Tibial artery (tissue), 4 donors: ENCODE measurements at regions not wholly inside any gene's neighbourhood (a gene's known extent, or its start where the extent isn't known, plus 50 kb on each side); places are given as distances from the start of the nearest gene placed in this dataset.

ENCODE experiments used
- DNase-seq, 2 donors: peaks; one replicate each; pipeline ENCODE4 v3.0.0-alpha.2; 2019
- H3K27ac ChIP-seq, 2 donors: fragments of 200-600 bp; sonication (generic) in 1 of 2; 1 replicate in 1 of 2; 2 replicates in 1 of 2; pipeline ENCODE4 v1.5.1; 2018 to 2019; ENCODE audit warnings: mild to moderate bottlenecking in 1 of 2
- H3K27me3 ChIP-seq, 2 donors: fragments of 200-600 bp; sonication (generic) in 1 of 2; one replicate each; pipeline versions ENCODE4 v1.5.1 to v1.6.0; 2016 to 2019
- H3K36me3 ChIP-seq, 3 donors: fragments of 200-600 bp; sonication (generic) in 2 of 3; one replicate each; pipeline ENCODE4 v1.5.1; 2016 to 2019; ENCODE audit warnings: mild to moderate bottlenecking in 2 of 3
- H3K4me1 ChIP-seq, 4 donors: fragments of 200-600 bp; sonication (generic) in 2 of 4; 1 replicate in 3 of 4; 2 replicates in 1 of 4; pipeline ENCODE4 v1.5.1; 2016 to 2019
- H3K4me3 ChIP-seq, 2 donors: fragments of 200-600 bp; sonication (generic) in 1 of 2; 1 replicate in 1 of 2; 2 replicates in 1 of 2; pipeline ENCODE4 v1.5.1; 2018 to 2019; ENCODE audit warnings: mild to moderate bottlenecking in 2 of 2
- H3K9me3 ChIP-seq, 3 donors: fragments of 200-600 bp; sonication (generic) in 1 of 3; one replicate each; pipeline ENCODE4 v1.5.1; 2016 to 2019
- intact Hi-C: fragments of 100-400 bp; cut with DNase I; formaldehyde crosslinking; loops from one replicate; pipeline ENCODE4 v1.15.0; 2023; ENCODE audit warnings: low total_unique reads
- TF ChIP-seq, protein P1 (sequence below), 2 experiments: fragments of 200-600 bp in 1 of 2; fragments of 450-650 bp in 1 of 2; IDR thresholded peaks; one replicate each; pipeline ENCODE4 v1.5.1; 2017 to 2019; ENCODE audit warnings: antibody characterized with exemption in 2 of 2, mild to moderate bottlenecking in 1 of 2, moderate library complexity in 1 of 2

DNA sequence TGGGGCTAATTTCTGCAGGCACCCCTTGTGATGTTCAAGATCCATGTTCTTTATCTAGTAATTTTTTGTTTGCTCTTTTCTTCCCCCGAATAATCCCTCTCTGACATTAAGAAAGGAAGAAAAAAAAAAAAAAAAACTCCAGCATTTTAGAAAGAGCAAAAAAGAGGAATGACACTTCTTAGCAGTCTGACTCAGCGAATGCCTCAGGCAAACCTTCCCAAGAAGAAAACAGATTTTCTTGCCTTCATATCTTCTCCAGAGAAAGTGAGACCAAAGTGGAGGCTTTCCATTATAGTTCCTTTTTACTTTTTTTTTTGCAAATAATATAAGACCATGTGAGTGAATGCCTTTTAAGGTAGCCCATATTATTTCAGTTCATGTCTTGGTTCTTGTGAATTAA is 479.0 kb upstream of the SYT1 start:
- no peaks in the 10 kb centered on the region for H3K9me3 ChIP-seq
- no peaks in the 10 kb centered on the region for H3K27me3 ChIP-seq
- intact Hi-C loops = no loop called here
- no peak overlapping the region for H3K27ac ChIP-seq
- H3K4me3 ChIP-seq = no peak overlapping the region
- no peaks in the 10 kb centered on the region for H3K4me1 ChIP-seq
- no peak for DNase-seq
- TF ChIP-seq, protein P1, sequence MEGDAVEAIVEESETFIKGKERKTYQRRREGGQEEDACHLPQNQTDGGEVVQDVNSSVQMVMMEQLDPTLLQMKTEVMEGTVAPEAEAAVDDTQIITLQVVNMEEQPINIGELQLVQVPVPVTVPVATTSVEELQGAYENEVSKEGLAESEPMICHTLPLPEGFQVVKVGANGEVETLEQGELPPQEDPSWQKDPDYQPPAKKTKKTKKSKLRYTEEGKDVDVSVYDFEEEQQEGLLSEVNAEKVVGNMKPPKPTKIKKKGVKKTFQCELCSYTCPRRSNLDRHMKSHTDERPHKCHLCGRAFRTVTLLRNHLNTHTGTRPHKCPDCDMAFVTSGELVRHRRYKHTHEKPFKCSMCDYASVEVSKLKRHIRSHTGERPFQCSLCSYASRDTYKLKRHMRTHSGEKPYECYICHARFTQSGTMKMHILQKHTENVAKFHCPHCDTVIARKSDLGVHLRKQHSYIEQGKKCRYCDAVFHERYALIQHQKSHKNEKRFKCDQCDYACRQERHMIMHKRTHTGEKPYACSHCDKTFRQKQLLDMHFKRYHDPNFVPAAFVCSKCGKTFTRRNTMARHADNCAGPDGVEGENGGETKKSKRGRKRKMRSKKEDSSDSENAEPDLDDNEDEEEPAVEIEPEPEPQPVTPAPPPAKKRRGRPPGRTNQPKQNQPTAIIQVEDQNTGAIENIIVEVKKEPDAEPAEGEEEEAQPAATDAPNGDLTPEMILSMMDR (IDR thresholded peaks at IDR 0.05) = no peak
- no peaks in the 10 kb centered on the region for H3K36me3 ChIP-seq

DNA sequence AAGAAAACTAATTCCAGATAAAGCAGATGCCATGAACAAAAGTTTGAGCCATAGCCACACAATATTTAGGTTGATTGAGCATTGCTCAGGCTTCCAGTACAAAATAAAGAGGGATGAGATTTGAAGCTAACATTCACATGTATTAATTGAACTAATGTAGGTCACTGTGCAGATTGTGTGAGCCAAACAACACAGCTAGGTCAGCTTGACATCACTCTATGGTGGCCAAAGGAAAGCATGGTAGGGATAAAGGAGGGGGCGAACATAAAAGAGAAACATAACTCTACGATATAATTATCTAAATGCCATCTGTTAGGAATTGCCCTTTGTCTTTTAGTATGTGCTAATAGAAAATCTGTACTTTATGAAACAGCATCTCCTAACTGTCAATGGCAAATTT is 477.7 kb upstream of the SYT1 start:
- no peaks in the 10 kb centered on the region for H3K4me1 ChIP-seq
- TF ChIP-seq, protein P1 (IDR thresholded peaks at IDR 0.05) = no peak
- H3K27ac ChIP-seq = no peak overlapping the region
- no peaks in the 10 kb centered on the region for H3K36me3 ChIP-seq
- H3K9me3 ChIP-seq = no peaks in the 10 kb centered on the region
- no peak for DNase-seq
- no peak overlapping the region for H3K4me3 ChIP-seq
- no peaks in the 10 kb centered on the region for H3K27me3 ChIP-seq
- intact Hi-C loops = no loop called here

DNA sequence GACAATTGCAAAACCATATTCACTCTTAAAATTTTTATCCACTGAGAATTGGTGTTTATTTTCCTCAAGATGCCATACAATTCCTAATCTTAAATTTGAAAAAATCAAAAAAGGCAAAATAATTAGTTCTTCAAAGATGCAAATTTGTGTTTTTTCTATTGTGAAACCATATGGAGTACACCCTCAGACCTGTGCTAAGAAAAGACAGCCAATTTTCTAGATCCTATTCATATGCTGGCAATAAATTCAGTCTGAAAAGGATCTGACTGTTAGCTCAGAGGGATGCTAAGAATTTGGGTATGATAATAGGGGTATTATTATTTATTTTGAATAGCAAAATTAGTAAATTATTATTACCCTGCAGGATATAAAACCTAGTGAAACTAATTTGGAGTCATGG is 476.9 kb upstream of the SYT1 start:
- Histone ChIP-seq H3K4me1 (no peaks in the 10 kb centered on the region), H3K4me3 (no peak overlapping the region), H3K27ac (no peak overlapping the region), H3K27me3 (no peaks in the 10 kb centered on the region), H3K36me3 (no peaks in the 10 kb centered on the region), H3K9me3 (no peaks in the 10 kb centered on the region)
- TF ChIP-seq, protein P1 (IDR thresholded peaks at IDR 0.05) = no peak
- no peak for DNase-seq
- intact Hi-C loops = no loop called here

DNA sequence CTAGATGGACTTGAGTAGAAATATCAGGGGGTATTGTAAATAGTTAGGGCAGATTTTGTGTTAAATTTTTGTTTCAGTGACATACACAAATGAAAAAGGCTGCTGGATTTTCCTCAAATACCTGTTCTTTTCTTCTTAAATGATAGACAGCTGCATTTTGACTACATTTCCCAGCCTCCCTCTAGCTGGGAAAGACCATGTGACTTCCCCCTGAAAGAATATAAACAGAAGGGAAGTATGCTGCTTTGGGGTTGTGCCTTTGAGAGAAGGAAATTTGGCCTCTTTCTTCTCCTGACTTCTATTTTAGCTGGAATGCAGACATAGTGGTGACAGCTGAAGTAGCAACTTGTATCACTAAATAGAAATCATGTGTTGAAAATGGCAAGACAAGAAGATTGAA is 476.1 kb upstream of the SYT1 start:
- Histone ChIP-seq H3K4me3 (no peak overlapping the region), H3K4me1 (no peaks in the 10 kb centered on the region)
- intact Hi-C loops = no loop called here

DNA sequence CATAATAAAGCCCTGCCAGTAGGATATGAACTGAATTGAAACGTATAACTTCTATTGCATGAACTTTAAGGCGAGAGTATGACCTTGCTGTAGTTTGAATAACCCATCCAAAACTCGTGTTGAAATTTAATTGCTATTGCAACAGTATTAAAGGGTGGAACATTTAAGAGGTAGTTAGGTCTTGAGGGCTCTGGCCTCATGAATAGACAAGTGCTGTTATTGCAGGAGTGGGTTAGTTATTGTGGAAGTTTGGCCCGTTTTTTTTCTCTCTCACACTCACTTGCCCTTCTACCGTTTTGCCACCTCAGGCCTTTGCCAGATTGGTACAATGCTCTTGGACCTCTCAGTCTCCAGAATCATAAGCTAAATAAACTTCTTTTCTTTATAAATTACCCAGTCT is 473.7 kb upstream of the SYT1 start:
- H3K27ac ChIP-seq = no peak overlapping the region
- H3K9me3 ChIP-seq = no peaks in the 10 kb centered on the region
- H3K27me3 ChIP-seq = no peaks in the 10 kb centered on the region
- intact Hi-C loops = no loop called here
- TF ChIP-seq, protein P1 (IDR thresholded peaks at IDR 0.05) = no peak
- DNase-seq = no peak
- no peaks in the 10 kb centered on the region for H3K36me3 ChIP-seq
- no peak overlapping the region for H3K4me3 ChIP-seq
- no peaks in the 10 kb centered on the region for H3K4me1 ChIP-seq

More for the DNA sequence above, 476.1 kb upstream of the SYT1 start:
- TF ChIP-seq, protein P1 (IDR thresholded peaks at IDR 0.05) = no peak
- no peak for DNase-seq
- no peak overlapping the region for H3K27ac ChIP-seq
- H3K27me3 ChIP-seq = no peaks in the 10 kb centered on the region
- no peaks in the 10 kb centered on the region for H3K9me3 ChIP-seq
- no peaks in the 10 kb centered on the region for H3K36me3 ChIP-seq

DNA sequence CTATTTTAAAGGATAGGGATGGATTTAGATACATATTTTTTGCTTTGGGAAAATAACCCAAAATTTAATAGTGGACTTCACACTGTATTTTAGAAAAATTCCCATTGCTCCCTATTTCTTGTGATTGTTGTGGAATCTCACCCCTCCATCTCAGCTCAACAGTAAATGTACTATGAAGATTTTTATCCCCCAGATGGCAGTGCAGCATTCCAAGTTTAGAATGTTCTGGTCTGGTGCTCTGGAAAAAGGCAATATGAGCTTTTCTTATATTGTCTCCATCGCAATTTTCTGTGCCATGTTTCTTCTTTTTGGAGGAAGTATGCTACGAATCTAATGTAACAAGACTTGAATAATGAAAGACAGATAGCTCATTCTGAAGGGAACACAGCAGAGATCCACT is 471.7 kb upstream of the SYT1 start:
- TF ChIP-seq, protein P1 (IDR thresholded peaks at IDR 0.05) = no peak
- H3K27ac ChIP-seq = no peak overlapping the region
- no peaks in the 10 kb centered on the region for H3K27me3 ChIP-seq
- intact Hi-C loops = no loop called here
- H3K9me3 ChIP-seq = no peaks in the 10 kb centered on the region
- H3K4me1 ChIP-seq = no peaks in the 10 kb centered on the region
- no peaks in the 10 kb centered on the region for H3K36me3 ChIP-seq
- DNase-seq = no peak
- H3K4me3 ChIP-seq = no peak overlapping the region
